ENCODE measurements at regions not wholly inside any gene's neighbourhood (a gene's known extent, or its start where the extent isn't known, plus 50 kb on each side); places are given as distances from the start of the nearest gene placed in this dataset.

DNA sequence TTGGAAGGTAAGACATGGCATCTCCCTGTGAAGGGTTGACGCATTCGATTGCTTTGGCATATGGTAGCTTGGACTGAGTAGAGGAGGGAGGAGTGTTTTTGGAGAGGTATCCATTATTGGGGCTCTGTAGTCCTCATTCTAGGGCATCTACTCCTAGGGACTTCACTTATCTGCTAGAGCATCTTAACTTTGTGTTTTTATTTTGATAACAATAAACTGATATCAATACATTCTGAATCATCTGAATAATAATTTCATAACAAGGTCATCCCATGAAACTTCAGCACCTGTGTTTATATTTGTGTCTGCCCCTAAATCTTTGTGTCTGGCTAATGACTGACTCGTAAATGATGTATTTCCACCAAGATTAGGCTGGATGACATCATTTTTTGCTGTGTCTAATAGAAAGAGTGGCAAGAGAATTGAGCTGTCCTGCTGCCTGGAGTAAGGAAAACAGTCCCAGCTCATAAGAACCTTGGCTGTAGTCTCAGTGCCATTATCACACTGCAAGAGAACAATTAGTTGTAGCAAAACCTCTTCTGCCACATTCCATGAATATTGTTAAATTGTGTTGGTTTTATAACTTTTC is 288.5 kb downstream of the PRL start:
- Histone ChIP-seq H3K9me3 (ENCODE audit: control insufficient read depth in 4 of 4, insufficient read depth in 3 of 4, low read length in 3 of 4) (no peaks in the 10 kb centered on the region), H3K9ac (ENCODE audit: insufficient read depth in 1 of 2, low read length in 2 of 2) (no peak overlapping the region), H3K27me3 (ENCODE audit: control insufficient read depth in 3 of 3, insufficient read depth in 3 of 3, low read length in 2 of 3) (no peaks in the 10 kb centered on the region), H3K4me1 (ENCODE audit: control insufficient read depth in 5 of 5, insufficient read depth in 5 of 5, low read length in 5 of 5) (peaks cover 0 to 2% (median 0%) of the 10 kb centered on the region in 5 donors), H3K27ac (ENCODE audit: low read depth in 1 of 2, low read length in 1 of 2) (peak overlapping the region in 1 of 2 donors; percentile 21), H3K36me3 (ENCODE audit: control insufficient read depth in 4 of 4, insufficient read depth in 4 of 4, low read length in 4 of 4) (no peaks in the 10 kb centered on the region), H3K4me3 (no peak overlapping the region)
- ATAC-seq (ENCODE audit: insufficient read depth, low FRiP score) = no peak
- TF ChIP-seq, protein P1, sequence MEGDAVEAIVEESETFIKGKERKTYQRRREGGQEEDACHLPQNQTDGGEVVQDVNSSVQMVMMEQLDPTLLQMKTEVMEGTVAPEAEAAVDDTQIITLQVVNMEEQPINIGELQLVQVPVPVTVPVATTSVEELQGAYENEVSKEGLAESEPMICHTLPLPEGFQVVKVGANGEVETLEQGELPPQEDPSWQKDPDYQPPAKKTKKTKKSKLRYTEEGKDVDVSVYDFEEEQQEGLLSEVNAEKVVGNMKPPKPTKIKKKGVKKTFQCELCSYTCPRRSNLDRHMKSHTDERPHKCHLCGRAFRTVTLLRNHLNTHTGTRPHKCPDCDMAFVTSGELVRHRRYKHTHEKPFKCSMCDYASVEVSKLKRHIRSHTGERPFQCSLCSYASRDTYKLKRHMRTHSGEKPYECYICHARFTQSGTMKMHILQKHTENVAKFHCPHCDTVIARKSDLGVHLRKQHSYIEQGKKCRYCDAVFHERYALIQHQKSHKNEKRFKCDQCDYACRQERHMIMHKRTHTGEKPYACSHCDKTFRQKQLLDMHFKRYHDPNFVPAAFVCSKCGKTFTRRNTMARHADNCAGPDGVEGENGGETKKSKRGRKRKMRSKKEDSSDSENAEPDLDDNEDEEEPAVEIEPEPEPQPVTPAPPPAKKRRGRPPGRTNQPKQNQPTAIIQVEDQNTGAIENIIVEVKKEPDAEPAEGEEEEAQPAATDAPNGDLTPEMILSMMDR (IDR thresholded peaks at IDR 0.05; ENCODE audit: control extremely low read depth, extremely low read depth) = no peak
- 86 to 95% methylated on average over 3 of the region's 3 CpGs for WGBS, 2 donors
- DNase-seq = no peak

DNA sequence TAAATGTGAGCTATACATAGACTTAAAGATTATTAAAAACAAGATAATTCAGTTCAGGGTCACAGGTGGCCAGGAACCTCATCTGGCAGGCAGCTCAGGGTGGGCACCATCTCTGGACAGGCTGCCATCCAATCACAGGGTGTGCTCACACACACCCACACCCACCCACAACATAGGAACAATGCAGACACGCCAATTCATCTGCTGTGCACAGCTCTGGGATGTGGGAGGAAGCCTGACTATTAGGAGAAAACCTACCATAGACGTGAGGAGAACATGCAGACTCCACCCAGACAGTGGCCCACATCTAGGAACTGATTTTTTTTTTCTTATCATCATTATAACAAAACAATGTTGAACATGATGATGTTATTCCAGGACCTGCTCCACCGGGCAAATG is 286.7 kb downstream of the PRL start:
- H3K9me3 ChIP-seq (ENCODE audit: control insufficient read depth in 4 of 4, insufficient read depth in 3 of 4, low read length in 3 of 4) = no peaks in the 10 kb centered on the region
- no peak overlapping the region for H3K27ac ChIP-seq (ENCODE audit: low read depth in 1 of 2, low read length in 1 of 2)
- H3K36me3 ChIP-seq (ENCODE audit: control insufficient read depth in 4 of 4, insufficient read depth in 4 of 4, low read length in 4 of 4) = no peaks in the 10 kb centered on the region
- H3K4me3 ChIP-seq = no peak overlapping the region
- H3K9ac ChIP-seq (ENCODE audit: insufficient read depth in 1 of 2, low read length in 2 of 2) = no peak overlapping the region
- no peaks in the 10 kb centered on the region for H3K27me3 ChIP-seq (ENCODE audit: control insufficient read depth in 3 of 3, insufficient read depth in 3 of 3, low read length in 2 of 3)
- DNase-seq (no peak), ATAC-seq (ENCODE audit: insufficient read depth, low FRiP score) (no peak)
- TF ChIP-seq, protein P1 (IDR thresholded peaks at IDR 0.05; ENCODE audit: control extremely low read depth, extremely low read depth) = no peak
- 66 to 76% methylated on average over 3 of the region's 3 CpGs for WGBS, 2 donors
- H3K4me1 ChIP-seq (ENCODE audit: control insufficient read depth in 5 of 5, insufficient read depth in 5 of 5, low read length in 5 of 5) = no peaks in the 10 kb centered on the region

DNA sequence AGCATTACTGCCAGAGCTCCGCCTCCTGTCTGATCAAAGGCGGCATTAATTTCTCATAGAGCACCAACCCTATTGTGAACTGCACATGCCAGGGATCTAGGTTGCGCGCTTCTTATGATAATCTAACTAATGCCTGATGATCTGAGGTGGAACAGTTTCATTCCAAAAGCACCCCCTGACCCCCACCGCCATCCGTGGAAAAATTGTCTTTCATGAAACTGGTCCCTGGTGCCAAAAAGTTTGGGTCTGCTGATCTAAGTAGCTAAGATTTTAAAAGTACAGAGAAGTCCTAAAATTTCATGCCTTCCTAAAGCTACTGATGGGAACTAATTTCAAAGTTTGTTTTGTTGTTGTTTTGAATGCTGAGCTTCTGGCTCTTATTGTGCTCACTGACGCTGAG is 281.6 kb downstream of the PRL start:
- H3K27ac ChIP-seq (ENCODE audit: low read depth in 1 of 2, low read length in 1 of 2) = no peak overlapping the region
- TF ChIP-seq, protein P1 (IDR thresholded peaks at IDR 0.05; ENCODE audit: control extremely low read depth, extremely low read depth) = no peak
- no peaks in the 10 kb centered on the region for H3K36me3 ChIP-seq (ENCODE audit: control insufficient read depth in 4 of 4, insufficient read depth in 4 of 4, low read length in 4 of 4)
- 93 to 94% methylated on average over 7 of the region's 7 CpGs for WGBS, 2 donors
- no peaks in the 10 kb centered on the region for H3K9me3 ChIP-seq (ENCODE audit: control insufficient read depth in 4 of 4, insufficient read depth in 3 of 4, low read length in 3 of 4)
- H3K4me1 ChIP-seq (ENCODE audit: control insufficient read depth in 5 of 5, insufficient read depth in 5 of 5, low read length in 5 of 5) = peaks cover 0 to 20% (median 2%) of the 10 kb centered on the region in 5 donors
- DNase-seq = no peak
- no peak overlapping the region for H3K9ac ChIP-seq (ENCODE audit: insufficient read depth in 1 of 2, low read length in 2 of 2)
- H3K27me3 ChIP-seq (ENCODE audit: control insufficient read depth in 3 of 3, insufficient read depth in 3 of 3, low read length in 2 of 3) = no peaks in the 10 kb centered on the region
- no peak overlapping the region for H3K4me3 ChIP-seq
- ATAC-seq (ENCODE audit: insufficient read depth, low FRiP score) = no peak

DNA sequence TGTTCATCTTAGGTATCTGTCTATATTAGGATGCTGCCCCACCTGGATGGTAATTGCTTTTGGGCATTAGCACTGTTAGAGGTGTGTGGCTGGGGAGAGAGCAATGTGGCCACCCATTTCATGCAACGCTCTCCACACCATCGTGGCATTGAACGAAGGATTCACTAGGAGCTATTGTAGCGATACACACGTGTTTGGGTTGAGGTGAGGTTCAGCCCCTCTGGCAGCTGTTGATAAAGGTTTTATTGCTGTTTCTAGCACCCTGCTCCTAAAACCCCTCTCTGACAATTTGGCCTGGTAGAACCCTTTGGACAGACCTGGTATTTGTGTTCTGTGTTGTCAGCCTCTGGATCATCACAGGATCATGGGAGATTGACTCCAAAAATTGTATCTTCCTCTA is 280.9 kb downstream of the PRL start:
- Histone ChIP-seq H3K27ac (ENCODE audit: low read depth in 1 of 2, low read length in 1 of 2) (no peak overlapping the region), H3K9ac (ENCODE audit: insufficient read depth in 1 of 2, low read length in 2 of 2) (no peak overlapping the region), H3K4me1 (ENCODE audit: control insufficient read depth in 5 of 5, insufficient read depth in 5 of 5, low read length in 5 of 5) (peaks cover 0 to 20% (median 2%) of the 10 kb centered on the region in 5 donors), H3K36me3 (ENCODE audit: control insufficient read depth in 4 of 4, insufficient read depth in 4 of 4, low read length in 4 of 4) (peaks cover 0 to under 1% (median 0%) of the 10 kb centered on the region in 4 donors), H3K27me3 (ENCODE audit: control insufficient read depth in 3 of 3, insufficient read depth in 3 of 3, low read length in 2 of 3) (no peaks in the 10 kb centered on the region), H3K4me3 (no peak overlapping the region), H3K9me3 (ENCODE audit: control insufficient read depth in 4 of 4, insufficient read depth in 3 of 4, low read length in 3 of 4) (no peaks in the 10 kb centered on the region)
- WGBS, 2 donors = 96 to 97% methylated on average over 5 of the region's 5 CpGs
- DNase-seq (no peak), ATAC-seq (ENCODE audit: insufficient read depth, low FRiP score) (no peak)
- TF ChIP-seq, protein P1 (IDR thresholded peaks at IDR 0.05; ENCODE audit: control extremely low read depth, extremely low read depth) = no peak

Measured in lung (tissue), 11 donors.